HCT116 (cell line): ENCODE measurements at regions not wholly inside any gene's neighbourhood (a gene's known extent, or its start where the extent isn't known, plus 50 kb on each side); places are given as distances from the start of the nearest gene placed in this dataset.

Source experiments
- ATAC-seq: fragments of 200-7000 bp; cut with Tn5 transposase; 2 replicates; pipeline ENCODE4 v1.9.1; 2020; ENCODE audit warnings: mild to moderate bottlenecking, moderate library complexity
- BruUV-seq: library from RNA; stranded (reverse); fragments of 400-500 nt; replicated peaks from 2 replicates; lab custom pipeline; 2021; lab: Mats Ljungman, UMichigan
- CTCF ChIA-PET: fragments of 300-600 bp; sonication (Branson Sonifier 250); formaldehyde crosslinking; loops from one replicate; lab custom pipeline; 2021; ENCODE audit warnings: antibody characterized with exemption; lab: Charles Lee
- POLR2A ChIA-PET: fragments of 300-600, 350-600 bp; sonication (Branson Sonifier 250); formaldehyde crosslinking; loops from one replicate; lab custom pipeline; 2021; ENCODE audit warnings: antibody characterized with exemption; lab: Charles Lee
- RAD21 ChIA-PET, 2 experiments: fragments of 300-600 bp; sonication (Branson Sonifier 250); formaldehyde crosslinking; loops; one replicate each; lab custom pipeline; 2023; ENCODE audit warnings: low total read pairs in 2 of 2; ENCODE audit not compliant: uncharacterized antibody in 2 of 2, unreplicated experiment in 2 of 2, low non-redundant PET in 1 of 2; lab: Charles Lee
- DNase-seq: peaks from one replicate; pipeline ENCODE4 v3.0.0-alpha.2; 2010; ENCODE audit warnings: low read depth, low spot score
- H2AFZ ChIP-seq: fragments of 200-600 bp; shearing (Covaris generic), sonication (generic); 2 replicates; pipeline ENCODE4 v1.6.1; 2017; ENCODE audit warnings: low read depth, mixed run types, mixed read lengths, antibody characterized with exemption, low read length; ENCODE audit not compliant: poor library complexity, severe bottlenecking
- H3K27ac ChIP-seq: 2 replicates; pipeline ENCODE4 v1.5.1; 2012; ENCODE audit warnings: low read depth, low read length
- H3K27me3 ChIP-seq: fragments of 200-600 bp; sonication (generic); 2 replicates; pipeline ENCODE4 v1.6.1; 2016; ENCODE audit warnings: mixed run types, low read length, mixed read lengths; ENCODE audit not compliant: insufficient read depth
- H3K36me3 ChIP-seq, 2 experiments: fragments of 200-500 bp in 1 of 2; fragments of 200-600 bp in 1 of 2; sonication (Bioruptor generic) in 1 of 2; sonication (generic) in 1 of 2; 2 replicates each; pipeline versions ENCODE4 v1.5.1 to v1.6.1; 2014 to 2016; ENCODE audit warnings: low read length in 2 of 2, inconsistent platforms in 1 of 2, mixed read lengths in 1 of 2, mixed run types in 1 of 2; ENCODE audit not compliant: insufficient read depth in 2 of 2, control insufficient read depth in 1 of 2
- H3K4me1 ChIP-seq, 2 experiments: fragments of 200-600 bp in 1 of 2; sonication (generic) in 1 of 2; 2 replicates each; pipeline versions ENCODE4 v1.5.1 to v1.6.1; 2012 to 2017; ENCODE audit warnings: low read length in 2 of 2, inconsistent platforms in 1 of 2, mild to moderate bottlenecking in 1 of 2, mixed read lengths in 1 of 2, mixed run types in 1 of 2, moderate library complexity in 1 of 2; ENCODE audit not compliant: insufficient read depth in 2 of 2, control insufficient read depth in 1 of 2
- H3K4me2 ChIP-seq: fragments of 200-600 bp; sonication (generic); 2 replicates; pipeline ENCODE4 v1.6.1; 2017; ENCODE audit warnings: mixed run types, low read length, mixed read lengths
- H3K4me3 ChIP-seq, 2 experiments: fragments of 200-600 bp in 1 of 2; sonication (generic) in 1 of 2; replicated peaks in 1 of 2; 2 replicates each; pipeline ENCODE4 v1.5.1; 2011 to 2016; ENCODE audit warnings: low read length in 2 of 2, control low read depth in 1 of 2, low read depth in 1 of 2, mild to moderate bottlenecking in 1 of 2, mixed read lengths in 1 of 2, mixed run types in 1 of 2
- H3K79me2 ChIP-seq: fragments of 200-600 bp; sonication (generic); 2 replicates; pipeline ENCODE4 v1.6.1; 2017; ENCODE audit warnings: mild to moderate bottlenecking, mixed run types, low read length, moderate library complexity, mixed read lengths; ENCODE audit not compliant: insufficient read depth
- H3K9ac ChIP-seq: fragments of 200-600 bp; sonication (generic); 2 replicates; pipeline ENCODE4 v1.6.1; 2016; ENCODE audit warnings: low read length, mixed read lengths
- H3K9me2 ChIP-seq: fragments of 200-600 bp; sonication (generic), shearing (Covaris generic); 2 replicates; pipeline ENCODE4 v1.6.1; 2017; ENCODE audit warnings: mixed run types, mild to moderate bottlenecking, moderate library complexity; ENCODE audit not compliant: insufficient read depth
- H3K9me3 ChIP-seq, 2 experiments: fragments of 200-500 bp in 1 of 2; fragments of 200-600 bp in 1 of 2; sonication (Bioruptor generic) in 1 of 2; sonication (generic) in 1 of 2; 2 replicates each; pipeline ENCODE4 v1.6.1; 2014 to 2017; ENCODE audit warnings: low read length in 2 of 2, mixed read lengths in 2 of 2, inconsistent platforms in 1 of 2, low read depth in 1 of 2, mild to moderate bottlenecking in 1 of 2, mixed run types in 1 of 2, moderate library complexity in 1 of 2; ENCODE audit not compliant: control insufficient read depth in 1 of 2, insufficient read depth in 1 of 2
- H4K20me1 ChIP-seq: fragments of 200-600 bp; sonication (generic), shearing (Covaris generic); 2 replicates; pipeline ENCODE4 v1.6.1; 2017; ENCODE audit warnings: mixed run types, mild to moderate bottlenecking, moderate library complexity; ENCODE audit not compliant: insufficient read depth
- ATF3 ChIP-seq: IDR thresholded peaks from 2 replicates; pipeline ENCODE4 v1.6.1; 2012
- CBX3 ChIP-seq: IDR thresholded peaks from 2 replicates; pipeline ENCODE4 v1.6.1; 2012; ENCODE audit warnings: low read depth
- EGR1 ChIP-seq: IDR thresholded peaks from 2 replicates; pipeline ENCODE4 v1.6.1; 2012; ENCODE audit warnings: low read depth
- ELF1 ChIP-seq: IDR thresholded peaks from 2 replicates; pipeline ENCODE4 v1.6.1; 2012; ENCODE audit warnings: low read depth, borderline replicate concordance
- MAX ChIP-seq: IDR thresholded peaks from 2 replicates; pipeline ENCODE4 v1.6.1; 2012
- POLR2A ChIP-seq: IDR thresholded peaks from 2 replicates; pipeline ENCODE4 v1.7.0; 2011; ENCODE audit warnings: borderline replicate concordance; ENCODE audit not compliant: insufficient read depth, insufficient read length; ENCODE audit errors: extremely low read depth
- RAD21 ChIP-seq: IDR thresholded peaks from 2 replicates; pipeline ENCODE4 v1.6.1; 2012; ENCODE audit warnings: low read depth, mild to moderate bottlenecking
- REST ChIP-seq: IDR thresholded peaks from 2 replicates; pipeline ENCODE4 v1.6.1; 2012; ENCODE audit warnings: low read depth
- YY1 ChIP-seq: IDR thresholded peaks from 2 replicates; pipeline ENCODE4 v1.6.1; 2011; ENCODE audit warnings: low read length, low read depth, moderate library complexity, mild to moderate bottlenecking; ENCODE audit not compliant: insufficient replicate concordance; ENCODE audit errors: extremely low read depth
- ZBTB33 ChIP-seq: IDR thresholded peaks from 2 replicates; pipeline ENCODE4 v1.6.1; 2011; ENCODE audit warnings: mild to moderate bottlenecking, low read length, moderate library complexity; ENCODE audit not compliant: insufficient replicate concordance; ENCODE audit errors: extremely low read depth
- ZFX ChIP-seq: fragments of 450-650 bp; IDR thresholded peaks from 2 replicates; pipeline ENCODE4 v1.6.1; 2017
- ZNF274 ChIP-seq: fragments of 200-500 bp; sonication (Bioruptor generic); IDR thresholded peaks from 2 replicates; pipeline ENCODE4 v1.6.1; 2014; ENCODE audit warnings: mild to moderate bottlenecking, low read depth, low read length, inconsistent platforms
- intact Hi-C: fragments of 100-400 bp; cut with micrococcal nuclease; formaldehyde crosslinking; loops from 2 replicates; pipeline ENCODE4 v1.10.0; 2022

- CTCF ChIA-PET: no interaction called here
- RAD21 ChIA-PET: no interaction called here
- Histone ChIP-seq H3K4me2 (no peak overlapping the region), H3K9me3 (no peaks in the 10 kb centered on the region), H2AFZ (no peak overlapping the region), H3K27ac (no peak overlapping the region), H3K9ac (no peak overlapping the region), H3K9me2 (no peaks in the 10 kb centered on the region), H3K27me3 (no peaks in the 10 kb centered on the region), H4K20me1 (no peaks in the 10 kb centered on the region), H3K4me3 (no peak overlapping the region), H3K36me3 (no peaks in the 10 kb centered on the region), H3K79me2 (no peaks in the 10 kb centered on the region), H3K4me1 (peaks cover 5 to 8% of the 10 kb centered on the region in 2 experiments)
- POLR2A ChIA-PET: no interaction called here
- BruUV-seq: no TSS peak
- intact Hi-C loops: no loop called here
- DNase-seq: no peak
- ATAC-seq: no peak
- TF ChIP-seq MAX: no peak
- TF ChIP-seq RAD21: no peak
- TF ChIP-seq EGR1: no peak
- no peak for TF ChIP-seq POLR2A
- TF ChIP-seq ZBTB33: no peak
- TF ChIP-seq YY1: no peak
- TF ChIP-seq REST: no peak
- TF ChIP-seq ELF1: no peak
- TF ChIP-seq ATF3: no peak
- TF ChIP-seq CBX3: no peak
- no peak for TF ChIP-seq ZNF274
- no peak for TF ChIP-seq ZFX
These were observed 232.6 kb upstream of the TPM1 start for GRCh38 chr15:62809968-62810260.
